Heart left ventricle (tissue), 13 donors: ENCODE measurements at regions not wholly inside any gene's neighbourhood (a gene's known extent, or its start where the extent isn't known, plus 50 kb on each side); places are given as distances from the start of the nearest gene placed in this dataset.

ENCODE experiments used
- CTCF ChIP-seq, 12 donors: fragments of 200-600 bp; sonication (generic) in 4 of 12; IDR thresholded peaks; one replicate each; pipeline versions ENCODE4 v1.5.0 to v1.8.0; 2018 to 2022; ENCODE audit warnings: antibody characterized with exemption in 12 of 12, mild to moderate bottlenecking in 5 of 12
- POLR2A ChIP-seq, 2 donors: fragments of 450-650 bp; IDR thresholded peaks; one replicate each; pipeline ENCODE4 v1.6.1; 2017; ENCODE audit warnings: antibody characterized with exemption in 2 of 2, mild to moderate bottlenecking in 2 of 2, moderate library complexity in 2 of 2
- donor health status: ischemic (EF 13 %, LVEDD 7.1; RV severe dilation, severe dysfunction).
- donor health status: DM: no; HTN: yes; CAD: no.
- donor health status: DM: no; HTN: no; CAD: no.
- donor health status: ischemic (EF 25% LVEDD 6.9; RV normal size, moderate dysfunction).
- donor health status: ischemic (EF 25% LVEDD 5.7; RV mildly dilated, moderate dysfunction).
- donor health status: ischemic (EF 35%, LVEDD 5.7; RV mildly dilated, moderate dysfunction).
- donor health status: nonischemic (EF 11% LVEDD 7.7; RV severe dilation, severe dysfunction).
- donor health status: DM: yes; HTN: yes; CAD: no.
- donor health status: PGD.
- donor health status: ischemic (EF 29% LVEDD 5.4; RV normal size, mild dysfunction).
- donor health status: nonischemic (EF 23%, LVEDD 6.1; RV moderate dilation, normal function).

- TF ChIP-seq CTCF (IDR thresholded peaks at IDR 0.05) (no peak), POLR2A (IDR thresholded peaks at IDR 0.05) (no peak)
These were observed 299.1 kb downstream of the RRAGC start for GRCh38 chr1:38560457-38560856.
